GDM1 (cell line): ENCODE measurements at regions not wholly inside any gene's neighbourhood (a gene's known extent, or its start where the extent isn't known, plus 50 kb on each side); places are given as distances from the start of the nearest gene placed in this dataset.
A peak's percentile ranks its signal among the peaks of the same experiment; 100 is the strongest.

ENCODE experiments used
- DNase-seq: peaks from one replicate; lab custom pipeline; 2025; lab: John Stamatoyannopoulos, UW

- DNase-seq, result no peak
These were observed 79.4 kb upstream of the RUNX1 start for GRCh38 chr21:35128536-35128935.

- no peak for DNase-seq
These were observed 78.7 kb upstream of the RUNX1 start for GRCh38 chr21:35127851-35128250.

GRCh38 chr21:35127026-35127425, 77.9 kb upstream of the RUNX1 start:
- no peak for DNase-seq

GRCh38 chr21:35120631-35121180, 71.6 kb upstream of the RUNX1 start:
- DNase-seq, result no peak

GRCh38 chr21:35119501-35120047, 70.5 kb upstream of the RUNX1 start:
- no peak for DNase-seq

- no peak for DNase-seq
These were observed 67.7 kb upstream of the RUNX1 start for GRCh38 chr21:35116777-35117176.

- DNase-seq, result no peak
These were observed 64.0 kb upstream of the RUNX1 start for GRCh38 chr21:35113064-35113463.

- DNase-seq, result no peak
These were observed 62.3 kb upstream of the RUNX1 start for GRCh38 chr21:35111321-35111930.

GRCh38 chr21:35108887-35109286, 59.8 kb upstream of the RUNX1 start:
- DNase-seq, result no peak

GRCh38 chr21:35107520-35107919, 58.4 kb upstream of the RUNX1 start:
- DNase-seq, result no peak

- no peak for DNase-seq
These were observed 57.2 kb upstream of the RUNX1 start for GRCh38 chr21:35106246-35106835.

GRCh38 chr21:35102488-35103371, 53.6 kb upstream of the RUNX1 start:
- DNase-seq, result peak; percentile 84

- no peak for DNase-seq
These were observed 51.3 kb upstream of the RUNX1 start for GRCh38 chr21:35100349-35100811.

GRCh38 chr21:35099310-35099709, 50.2 kb upstream of the RUNX1 start:
- no peak for DNase-seq
